Esophagus (tissue), 2 donors: ENCODE measurements at regions not wholly inside any gene's neighbourhood (a gene's known extent, or its start where the extent isn't known, plus 50 kb on each side); places are given as distances from the start of the nearest gene placed in this dataset.

Experiments used
- H3K27ac ChIP-seq, 2 donors: one replicate each; pipeline ENCODE4 v1.5.1; 2013; ENCODE audit warnings: low read depth in 2 of 2, mild to moderate bottlenecking in 2 of 2, inconsistent platforms in 1 of 2, low read length in 1 of 2, moderate library complexity in 1 of 2
- H3K27me3 ChIP-seq, 2 donors: one replicate each; pipeline ENCODE4 v1.6.1; 2013; ENCODE audit warnings: low read length in 2 of 2, control low read depth in 1 of 2, mild to moderate bottlenecking in 1 of 2; ENCODE audit not compliant: insufficient read depth in 2 of 2, control insufficient read depth in 1 of 2
- H3K36me3 ChIP-seq, 2 donors: one replicate each; pipeline ENCODE4 v1.6.1; 2013; ENCODE audit warnings: low read length in 1 of 2; ENCODE audit not compliant: control insufficient read depth in 2 of 2, insufficient read depth in 2 of 2
- H3K4me1 ChIP-seq, 2 donors: one replicate each; pipeline ENCODE4 v1.6.1; 2013; ENCODE audit warnings: low read length in 1 of 2; ENCODE audit not compliant: control insufficient read depth in 2 of 2, insufficient read depth in 2 of 2
- H3K4me3 ChIP-seq, 2 donors: one replicate each; pipeline ENCODE4 v1.5.1; 2013; ENCODE audit warnings: low read length in 2 of 2, mild to moderate bottlenecking in 2 of 2, low read depth in 1 of 2, moderate library complexity in 1 of 2
- H3K9me3 ChIP-seq, 2 donors: one replicate each; pipeline ENCODE4 v1.6.1; 2013; ENCODE audit warnings: mild to moderate bottlenecking in 2 of 2, low read depth in 1 of 2, low read length in 1 of 2, moderate library complexity in 1 of 2; ENCODE audit not compliant: control insufficient read depth in 2 of 2, insufficient read depth in 1 of 2
- WGBS, 2 donors: extraction: QIAGEN DNeasy Blood & Tissue Kit; methylation state at CpG; one replicate each; pipeline ENCODE4 v1.1.7; 2013; 5-methylcytosine and 5-hydroxymethylcytosine counted together
- donor health status: healthy with polysubstance abuse.
- donor health status: Bipolar disorder and iron deficiency.

GRCh38 chr7:156151658-156152057 lies 339.4 kb upstream of the SHH start:
- WGBS, 2 donors, result 72 to 79% methylated on average over 6 of the region's 6 CpGs
- Histone ChIP-seq H3K4me1 (no peaks in the 10 kb centered on the region), H3K9me3 (no peaks in the 10 kb centered on the region), H3K36me3 (no peaks in the 10 kb centered on the region), H3K27ac (no peak overlapping the region), H3K27me3 (no peaks in the 10 kb centered on the region), H3K4me3 (no peak overlapping the region)

GRCh38 chr7:156151078-156151477 lies 338.8 kb upstream of the SHH start:
- WGBS, 2 donors, result 62 to 69% methylated on average over 8 of the region's 8 CpGs

GRCh38 chr7:156148995-156149394 lies 336.7 kb upstream of the SHH start:
- Histone ChIP-seq H3K4me1 (no peaks in the 10 kb centered on the region), H3K27ac (no peak overlapping the region), H3K27me3 (peaks cover 0 to under 1% of the 10 kb centered on the region in 2 donors), H3K4me3 (no peak overlapping the region), H3K36me3 (no peaks in the 10 kb centered on the region), H3K9me3 (no peaks in the 10 kb centered on the region)
- 93 to 95% methylated on average over 9 of the region's 9 CpGs for WGBS, 2 donors

More at GRCh38 chr7:156151078-156151477, 338.8 kb upstream of the SHH start:
- no peaks in the 10 kb centered on the region for H3K9me3 ChIP-seq
- no peaks in the 10 kb centered on the region for H3K4me1 ChIP-seq
- no peak overlapping the region for H3K4me3 ChIP-seq
- no peak overlapping the region for H3K27ac ChIP-seq
- H3K27me3 ChIP-seq, result no peaks in the 10 kb centered on the region
- no peaks in the 10 kb centered on the region for H3K36me3 ChIP-seq

- Histone ChIP-seq H3K27ac (no peak overlapping the region), H3K36me3 (no peaks in the 10 kb centered on the region), H3K27me3 (peaks cover 0 to 2% of the 10 kb centered on the region in 2 donors), H3K9me3 (no peaks in the 10 kb centered on the region), H3K4me1 (no peaks in the 10 kb centered on the region), H3K4me3 (no peak overlapping the region)
- WGBS, 2 donors, result 82 to 83% methylated on average over 8 of the region's 8 CpGs
Measured at GRCh38 chr7:156148547-156148946, 336.3 kb upstream of the SHH start.

GRCh38 chr7:156147756-156148504 lies 335.7 kb upstream of the SHH start:
- Histone ChIP-seq H3K27me3 (peaks cover 0 to 2% of the 10 kb centered on the region in 2 donors), H3K36me3 (no peaks in the 10 kb centered on the region), H3K4me1 (no peaks in the 10 kb centered on the region), H3K9me3 (no peaks in the 10 kb centered on the region), H3K27ac (no peak overlapping the region), H3K4me3 (no peak overlapping the region)
- 82 to 85% methylated on average over 15 of the region's 15 CpGs for WGBS, 2 donors

GRCh38 chr7:156147104-156147503 lies 334.8 kb upstream of the SHH start:
- Histone ChIP-seq H3K4me3 (no peak overlapping the region), H3K36me3 (no peaks in the 10 kb centered on the region), H3K27me3 (peaks cover 0 to 2% of the 10 kb centered on the region in 2 donors), H3K4me1 (no peaks in the 10 kb centered on the region), H3K27ac (no peak overlapping the region), H3K9me3 (no peaks in the 10 kb centered on the region)
- WGBS, 2 donors, result 54 to 78% methylated on average over 6 of the region's 6 CpGs

GRCh38 chr7:156145996-156146395 lies 333.7 kb upstream of the SHH start:
- Histone ChIP-seq H3K4me1 (no peaks in the 10 kb centered on the region), H3K27me3 (peaks cover 0 to 2% of the 10 kb centered on the region in 2 donors), H3K27ac (no peak overlapping the region), H3K36me3 (no peaks in the 10 kb centered on the region), H3K4me3 (no peak overlapping the region), H3K9me3 (no peaks in the 10 kb centered on the region)
- 81% methylated on average over 8 of the region's 8 CpGs for WGBS, 2 donors

- Histone ChIP-seq H3K9me3 (no peaks in the 10 kb centered on the region), H3K27me3 (peaks cover 0 to 2% of the 10 kb centered on the region in 2 donors), H3K4me1 (no peaks in the 10 kb centered on the region), H3K36me3 (no peaks in the 10 kb centered on the region), H3K4me3 (no peak overlapping the region), H3K27ac (no peak overlapping the region)
- 70 to 86% methylated on average over 6 of the region's 6 CpGs for WGBS, 2 donors
Measured at GRCh38 chr7:156145184-156145583, 332.9 kb upstream of the SHH start.

- H3K27me3 ChIP-seq, result peaks cover 0 to 2% of the 10 kb centered on the region in 2 donors
- H3K36me3 ChIP-seq, result no peaks in the 10 kb centered on the region
- H3K9me3 ChIP-seq, result no peaks in the 10 kb centered on the region
- no peak overlapping the region for H3K4me3 ChIP-seq
- H3K27ac ChIP-seq, result no peak overlapping the region
- WGBS, 2 donors, result 80 to 81% methylated on average over 7 of the region's 7 CpGs
- no peaks in the 10 kb centered on the region for H3K4me1 ChIP-seq
Measured at GRCh38 chr7:156143683-156144082, 331.4 kb upstream of the SHH start.

GRCh38 chr7:156143158-156143557 lies 330.9 kb upstream of the SHH start:
- H3K4me3 ChIP-seq, result no peak overlapping the region
- WGBS, 2 donors, result 90 to 93% methylated on average over 25 of the region's 25 CpGs
- H3K27me3 ChIP-seq, result peaks cover 0 to 2% of the 10 kb centered on the region in 2 donors
- H3K4me1 ChIP-seq, result no peaks in the 10 kb centered on the region
- no peaks in the 10 kb centered on the region for H3K36me3 ChIP-seq
- no peaks in the 10 kb centered on the region for H3K9me3 ChIP-seq
- no peak overlapping the region for H3K27ac ChIP-seq
